Activated CD8-positive, alpha-beta memory T cell treated with anti-CD3 and anti-CD28 coated beads, Interleukin-2, amount 50 U/mL, for 4 hours (primary cell): ENCODE measurements at regions not wholly inside any gene's neighbourhood (a gene's known extent, or its start where the extent isn't known, plus 50 kb on each side); places are given as distances from the start of the nearest gene placed in this dataset.
A peak's percentile ranks its signal among the peaks of the same experiment; 100 is the strongest.
"Not testable (repeated sequence)": the region's sequence is repeated elsewhere in the genome, so short reads cannot be mapped to it uniquely, and the experiment has no call there.

Experiments used
- DNase-seq: peaks from one replicate; pipeline ENCODE4 v3.0.0-alpha.2; 2020

DNA sequence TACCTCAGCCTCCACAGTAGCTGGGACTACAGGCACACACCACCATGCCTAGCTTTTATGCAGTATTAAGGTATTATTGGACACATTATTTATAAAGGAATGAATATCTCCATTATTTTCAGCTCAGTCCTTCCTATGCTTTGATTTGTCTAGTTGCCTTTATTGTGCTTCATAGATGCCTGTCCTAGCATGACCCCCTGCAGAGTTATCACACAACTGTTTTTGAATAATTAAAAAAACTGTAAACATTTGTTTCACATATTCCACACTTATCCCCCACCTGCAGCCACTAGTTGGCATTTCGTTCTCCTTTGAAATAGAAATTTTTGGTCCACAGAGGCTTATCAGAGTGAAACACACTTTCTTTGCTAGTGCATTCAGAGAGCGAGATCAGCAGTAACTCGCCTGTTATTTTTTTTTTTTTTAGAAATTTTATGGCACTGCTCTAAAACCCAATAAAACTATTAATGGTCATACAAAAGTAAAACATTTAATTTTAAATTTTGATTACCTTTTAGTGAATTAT is 151.8 kb upstream of the RASA1 start:
- DNase-seq = no peak

DNA sequence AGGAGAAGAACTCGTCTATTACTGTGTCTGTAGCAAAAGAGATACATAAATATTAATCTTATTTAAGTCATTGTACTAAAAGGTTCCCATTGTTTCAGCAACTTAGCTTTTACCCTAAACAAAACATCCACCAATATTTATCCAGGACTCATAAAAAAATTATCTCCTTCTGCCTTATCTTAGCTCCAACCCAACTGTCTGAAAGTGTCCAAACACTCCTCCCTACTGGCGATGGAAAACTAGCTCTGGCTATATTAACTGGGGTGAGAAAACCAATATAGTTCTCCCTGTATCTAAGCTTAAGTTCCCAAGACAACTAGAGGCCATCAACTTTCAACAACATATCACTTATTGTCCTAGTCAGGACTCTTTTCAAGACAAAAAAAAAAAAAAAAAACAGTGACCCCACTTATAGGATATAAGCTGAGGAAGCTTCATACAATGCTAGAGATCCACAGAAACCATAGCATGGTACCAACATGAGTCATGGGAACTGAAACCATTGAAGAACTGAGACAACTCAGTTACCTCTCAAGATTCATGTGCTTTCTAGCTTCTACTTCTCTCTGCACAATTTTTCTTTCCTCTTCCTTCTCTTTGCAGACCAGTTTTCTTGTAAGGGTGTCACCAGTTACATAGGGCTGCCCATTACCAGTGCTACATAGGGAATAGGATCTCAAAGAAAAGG is 150.7 kb upstream of the RASA1 start:
- no peak for DNase-seq

DNA sequence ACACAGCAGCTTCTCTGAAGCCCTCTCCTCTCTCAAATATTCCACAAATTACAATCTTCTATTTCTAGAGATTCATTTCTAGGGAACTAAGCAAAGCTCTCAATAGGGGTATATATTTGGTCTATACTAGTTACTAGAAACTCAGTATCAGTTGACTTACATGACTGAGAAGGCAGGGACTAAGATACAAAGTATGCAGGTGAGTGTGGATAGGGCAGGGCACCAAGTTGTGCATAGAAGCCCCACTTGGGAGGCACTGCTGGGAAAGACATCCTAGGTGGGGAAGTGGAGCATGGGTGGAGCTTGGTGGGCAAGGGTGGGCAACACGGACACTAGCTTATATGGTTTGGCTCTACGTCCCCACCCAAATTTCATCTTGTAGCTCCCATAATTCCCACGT is 148.1 kb upstream of the RASA1 start:
- DNase-seq = no peak

DNA sequence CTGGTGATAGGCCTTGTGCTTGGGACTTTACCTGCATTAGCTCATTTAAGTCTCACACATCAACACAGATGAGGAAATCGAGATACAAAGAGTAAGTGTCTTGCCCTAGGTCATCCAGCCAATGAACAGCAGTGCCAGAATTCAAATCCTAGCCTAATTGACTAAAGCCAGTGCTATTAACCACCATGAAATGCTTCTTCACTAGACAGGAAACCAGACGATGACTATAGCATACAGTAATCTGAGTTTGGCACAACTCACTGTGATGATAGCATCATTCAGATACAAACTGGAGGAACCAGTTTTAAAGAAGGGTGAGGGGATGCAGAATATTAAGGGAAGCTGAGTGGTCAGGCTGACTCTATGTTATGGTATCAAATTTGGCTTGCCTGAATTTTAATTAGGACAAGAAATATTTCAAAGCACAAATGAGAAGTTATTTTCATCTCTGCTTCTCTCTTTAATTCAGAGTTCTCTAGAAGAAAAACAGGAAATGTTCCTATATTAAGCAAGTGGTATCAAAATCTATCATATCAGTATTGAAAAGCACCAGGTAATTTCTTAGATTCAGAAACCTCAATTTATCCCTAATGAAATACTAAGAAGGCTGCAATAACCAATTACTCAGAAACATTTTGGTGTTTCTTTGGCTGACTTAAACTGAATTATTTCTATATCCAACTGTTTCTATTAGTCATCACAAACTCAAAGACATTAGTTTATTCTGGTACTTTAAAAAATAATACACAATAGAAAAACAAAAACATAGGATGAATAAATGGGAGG is 147.0 kb upstream of the RASA1 start:
- DNase-seq = no peak

DNA sequence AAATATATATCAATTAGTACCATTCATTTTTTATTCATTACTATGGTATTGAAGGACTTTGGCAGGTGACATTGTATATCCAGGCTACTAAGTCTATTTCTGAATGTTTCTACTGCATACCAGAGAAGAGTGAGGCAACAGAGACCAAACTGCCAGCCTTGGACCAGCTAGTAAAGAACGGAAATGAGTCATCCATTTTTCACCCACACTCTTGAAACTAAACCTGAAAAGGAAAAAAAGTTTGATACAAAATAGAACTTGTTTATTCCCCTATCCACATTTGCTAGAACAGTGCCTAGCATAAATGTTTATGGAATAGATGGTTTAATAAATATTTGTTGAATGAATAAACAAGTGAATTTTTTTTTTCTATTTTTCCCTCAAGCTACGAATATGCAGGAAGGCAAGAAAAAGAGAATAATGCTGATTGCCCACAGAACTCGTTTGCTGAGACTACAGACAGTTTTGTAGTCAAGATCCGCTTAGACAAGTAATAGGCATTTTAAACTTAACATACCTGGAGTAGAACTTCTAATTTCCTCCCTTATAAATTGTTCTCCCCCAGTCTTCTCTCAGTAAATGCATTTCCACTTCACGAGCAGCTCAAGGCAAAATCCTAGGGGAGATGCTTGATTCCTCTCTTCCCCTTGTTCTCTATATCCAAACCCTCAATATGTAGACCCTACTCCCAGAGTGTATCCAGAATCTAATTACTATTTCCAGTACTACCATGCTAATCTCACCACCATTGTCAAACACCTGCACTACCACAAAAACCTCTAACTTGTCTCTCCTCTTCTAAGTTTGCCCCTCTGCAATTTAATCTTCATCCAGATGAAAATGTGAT is 146.2 kb upstream of the RASA1 start:
- DNase-seq = peak; percentile 19

DNA sequence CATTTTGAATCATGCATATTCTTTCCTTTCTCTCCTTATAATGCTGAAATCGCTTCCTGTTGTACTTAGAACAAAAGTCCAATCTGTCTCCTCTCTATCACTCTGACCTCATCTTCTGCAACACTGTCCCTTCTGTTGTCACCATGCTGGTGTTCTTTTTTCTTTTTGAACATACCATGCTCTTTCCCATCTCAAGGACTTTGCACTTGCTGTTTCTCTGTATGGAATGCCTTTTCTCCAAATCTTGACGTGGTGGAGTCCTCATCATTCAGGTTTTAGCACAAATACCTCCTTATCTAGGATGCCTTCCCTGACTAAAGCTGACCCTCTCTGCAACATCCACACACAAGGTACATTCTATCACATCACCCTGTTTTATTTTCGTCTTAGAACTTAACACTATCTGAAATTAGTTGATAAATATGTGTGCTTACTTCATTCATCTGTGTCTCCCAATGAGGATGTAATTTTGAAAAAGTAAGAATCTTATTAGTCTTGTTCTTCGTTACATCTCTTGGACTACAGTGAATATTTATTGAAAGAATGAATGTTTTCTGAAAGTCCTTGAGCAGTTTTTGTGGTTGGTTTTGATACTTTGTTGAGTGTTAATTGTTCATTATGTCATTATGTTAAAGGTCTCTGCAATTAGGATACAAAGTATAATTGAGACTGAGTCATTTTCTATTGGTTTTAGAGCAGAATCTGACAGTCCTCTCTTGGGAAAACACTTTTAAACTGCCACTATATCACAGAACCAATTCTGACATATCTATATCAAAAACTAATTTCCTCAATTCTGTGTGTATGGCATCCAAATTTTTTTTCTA is 145.3 kb upstream of the RASA1 start:
- DNase-seq = no peak

DNA sequence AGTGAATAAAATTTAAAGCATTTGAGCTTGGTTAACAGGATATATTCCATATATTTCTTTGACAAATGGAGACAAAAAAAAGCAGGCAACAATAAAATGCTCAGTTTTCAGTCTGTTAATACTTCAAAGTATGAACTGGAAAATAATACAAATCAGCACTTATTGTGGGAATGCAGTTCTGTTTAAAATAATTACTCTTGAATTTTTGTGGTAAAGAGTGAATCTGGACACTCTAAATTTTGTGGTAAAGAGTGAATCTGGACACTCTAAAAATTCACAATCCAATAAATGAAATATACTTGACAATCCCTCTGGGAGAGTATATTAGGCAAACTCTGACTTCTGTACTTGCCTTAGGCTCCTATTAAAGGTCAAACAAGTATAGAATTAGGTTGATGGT is 141.9 kb upstream of the RASA1 start:
- no peak for DNase-seq

DNA sequence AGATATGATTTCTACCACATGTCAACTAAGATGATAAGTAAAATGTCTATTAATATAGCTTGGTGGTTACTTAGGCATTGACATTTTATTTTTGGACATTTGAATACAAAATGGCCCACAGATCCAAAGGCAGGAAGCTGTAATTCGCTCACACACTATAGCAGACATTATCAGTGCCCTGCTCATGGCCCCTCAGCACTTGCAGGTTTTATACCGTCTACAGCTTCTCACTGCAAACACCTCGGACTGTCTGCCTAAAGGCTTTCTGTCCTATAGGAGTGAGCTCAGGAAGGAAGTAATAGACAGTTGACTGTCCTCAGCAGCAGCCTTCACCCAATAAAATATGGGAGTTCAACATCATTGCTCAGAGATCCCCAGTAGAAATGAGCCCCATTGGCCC is 140.8 kb upstream of the RASA1 start:
- DNase-seq = no peak

DNA sequence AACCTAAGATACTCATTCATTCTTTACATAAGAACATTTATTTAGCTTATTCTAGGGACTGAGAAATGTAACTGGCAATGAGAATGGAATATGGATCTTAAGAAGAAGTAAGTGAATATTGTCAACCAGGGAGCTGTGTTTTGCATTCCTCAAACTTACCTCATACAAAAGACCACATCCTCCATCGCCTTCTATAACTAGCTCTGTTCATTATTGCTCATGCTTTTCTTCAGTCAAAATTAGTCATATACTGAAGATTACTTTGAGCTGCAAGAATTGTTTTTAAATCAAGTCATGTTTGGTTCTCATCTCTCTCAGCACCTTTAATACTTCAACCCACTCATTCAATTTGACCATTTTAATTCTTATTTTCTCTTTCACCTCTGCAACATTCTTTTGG is 140.3 kb upstream of the RASA1 start:
- no peak for DNase-seq

DNA sequence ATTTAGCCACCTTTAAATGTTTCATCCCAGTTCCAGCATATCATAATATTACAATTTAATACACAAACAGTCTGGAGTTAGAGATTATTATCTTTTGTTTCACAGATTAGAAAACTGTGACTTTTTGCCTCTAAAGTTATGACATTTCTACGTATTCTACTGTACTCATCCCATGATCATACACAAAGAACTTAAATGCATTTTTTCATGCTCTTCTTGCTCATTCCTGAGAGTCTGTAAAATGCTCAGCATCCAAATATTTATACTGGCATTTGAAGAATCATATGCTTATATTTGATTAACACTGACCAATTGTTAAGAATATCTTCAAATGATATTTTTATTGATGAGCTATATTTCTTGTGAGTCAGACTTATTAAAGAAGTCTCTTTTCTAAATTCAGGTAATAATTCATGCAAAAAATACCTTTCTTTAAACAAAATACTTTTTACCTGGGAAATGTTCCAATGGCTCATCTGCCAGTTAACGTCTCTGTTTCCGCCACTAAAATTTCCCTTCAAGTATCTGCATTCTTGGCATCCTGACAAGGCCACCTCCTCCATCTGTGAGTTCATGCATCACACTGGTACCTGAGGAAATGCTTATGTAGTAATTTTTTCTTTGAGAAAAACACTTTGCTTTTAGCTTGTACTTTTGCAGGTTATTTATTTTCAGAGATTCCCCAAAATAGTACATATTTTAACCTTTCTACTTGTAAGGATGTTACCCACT is 139.6 kb upstream of the RASA1 start:
- DNase-seq = no peak

DNA sequence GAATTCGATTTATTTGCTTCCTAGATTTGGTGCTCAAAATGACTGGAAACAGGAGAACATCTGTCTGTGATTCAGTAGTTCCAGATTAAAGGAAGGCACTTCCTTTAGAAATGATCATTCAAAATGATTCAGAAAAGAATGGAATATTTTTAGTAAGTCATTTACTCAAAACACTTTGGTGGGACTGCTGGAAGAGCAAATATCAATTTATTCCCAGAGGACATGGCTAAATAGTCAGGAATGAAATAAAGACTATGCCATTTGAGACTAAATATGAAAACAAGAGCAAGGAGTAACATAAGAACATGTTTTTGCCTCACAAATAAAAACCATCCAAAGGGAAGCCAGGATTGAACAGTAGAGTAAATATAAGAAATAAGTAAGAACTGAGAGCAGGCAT is 138.6 kb upstream of the RASA1 start:
- DNase-seq = no peak

DNA sequence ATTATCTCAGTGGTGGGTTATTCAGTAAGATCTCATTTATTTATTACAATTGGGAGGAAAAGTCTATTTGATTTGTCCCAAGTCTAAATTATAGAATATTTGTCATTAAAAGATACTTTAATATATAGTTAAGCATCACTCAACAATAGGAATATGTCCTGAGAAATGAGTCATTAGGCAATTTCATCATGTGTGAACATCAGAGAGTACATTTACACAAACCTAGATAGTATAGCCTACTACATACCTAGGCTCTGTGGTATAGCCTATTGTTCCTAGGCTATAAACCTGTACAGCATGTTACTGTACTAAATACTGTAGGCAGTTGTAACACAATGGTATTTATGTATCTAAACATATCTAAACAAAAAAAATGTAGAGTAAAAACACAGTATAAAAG is 135.0 kb upstream of the RASA1 start:
- DNase-seq = no peak

DNA sequence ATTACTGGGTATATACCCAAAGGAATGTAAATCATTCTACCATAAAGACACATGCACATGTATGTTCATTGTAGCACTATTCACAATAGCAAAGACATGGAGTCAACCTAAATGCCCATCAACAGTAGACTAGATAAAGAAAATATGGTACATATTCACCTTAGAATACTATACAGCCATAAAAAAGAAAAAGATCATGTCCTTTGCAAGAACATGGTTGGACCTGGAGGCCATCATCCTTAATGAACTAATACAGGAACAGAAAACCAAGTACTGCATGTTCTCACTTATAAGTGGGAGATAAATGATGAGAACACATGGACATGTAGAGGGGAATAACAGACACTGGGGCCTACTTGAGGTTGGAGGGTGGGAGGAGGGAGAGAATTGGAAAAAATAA is 133.2 kb upstream of the RASA1 start:
- DNase-seq = not testable (repeated sequence)

DNA sequence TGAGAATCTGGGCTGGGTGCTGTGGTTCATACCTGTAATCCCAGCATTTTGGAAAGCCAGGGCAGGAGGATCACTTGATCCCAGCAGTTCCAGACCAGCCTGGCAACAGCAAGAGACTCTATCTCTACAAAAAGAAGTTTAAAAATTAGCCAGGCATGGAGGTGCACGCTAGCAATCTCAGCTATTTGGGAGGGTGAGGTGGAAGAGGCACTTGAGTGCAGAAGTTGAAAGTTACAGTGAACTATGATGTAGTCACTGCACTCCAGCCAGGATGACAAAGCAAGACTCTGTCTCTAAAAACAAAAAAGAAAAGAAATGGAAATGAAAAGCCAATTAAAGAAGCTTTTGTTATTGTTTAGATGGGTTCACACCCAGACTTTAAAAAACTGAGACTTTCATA is 131.6 kb upstream of the RASA1 start:
- DNase-seq = no peak

DNA sequence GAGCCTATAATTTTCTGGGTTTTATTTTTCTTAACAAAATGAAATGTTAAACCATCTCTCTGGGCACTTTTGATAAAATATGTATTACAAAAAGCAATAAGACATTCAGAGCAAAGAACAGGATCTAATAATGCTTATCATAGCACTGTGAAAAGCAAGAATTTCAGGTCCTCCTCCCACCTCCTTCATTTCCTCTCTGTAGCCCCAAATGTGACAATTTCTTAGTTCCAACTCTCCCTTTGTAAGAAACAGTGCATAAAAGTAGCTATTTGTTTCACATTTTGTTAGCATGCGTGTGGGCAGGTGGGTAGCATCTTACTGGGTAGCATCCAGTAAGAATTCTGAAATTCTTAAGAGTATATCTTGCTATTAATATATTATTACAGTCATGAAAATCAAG is 130.9 kb upstream of the RASA1 start:
- no peak for DNase-seq

DNA sequence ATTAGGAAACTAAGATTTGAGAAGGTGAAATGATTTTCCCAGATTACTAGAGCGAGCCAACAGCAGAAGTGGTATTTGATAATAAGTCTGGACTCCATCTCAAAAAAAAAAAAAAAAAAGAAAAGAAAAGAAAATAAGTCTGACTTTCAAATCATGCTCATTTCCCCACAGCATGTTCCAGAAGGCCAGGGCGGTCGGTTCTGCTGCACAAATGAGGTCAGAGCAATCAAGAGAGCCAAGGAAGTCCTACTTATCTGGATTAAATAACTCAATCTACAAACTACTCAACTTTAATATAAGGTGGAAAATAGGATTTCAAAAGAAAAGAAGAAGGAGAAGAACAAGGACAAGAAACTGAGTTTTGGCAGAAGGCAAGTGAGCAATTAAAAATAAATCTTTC is 130.4 kb upstream of the RASA1 start:
- no peak for DNase-seq

DNA sequence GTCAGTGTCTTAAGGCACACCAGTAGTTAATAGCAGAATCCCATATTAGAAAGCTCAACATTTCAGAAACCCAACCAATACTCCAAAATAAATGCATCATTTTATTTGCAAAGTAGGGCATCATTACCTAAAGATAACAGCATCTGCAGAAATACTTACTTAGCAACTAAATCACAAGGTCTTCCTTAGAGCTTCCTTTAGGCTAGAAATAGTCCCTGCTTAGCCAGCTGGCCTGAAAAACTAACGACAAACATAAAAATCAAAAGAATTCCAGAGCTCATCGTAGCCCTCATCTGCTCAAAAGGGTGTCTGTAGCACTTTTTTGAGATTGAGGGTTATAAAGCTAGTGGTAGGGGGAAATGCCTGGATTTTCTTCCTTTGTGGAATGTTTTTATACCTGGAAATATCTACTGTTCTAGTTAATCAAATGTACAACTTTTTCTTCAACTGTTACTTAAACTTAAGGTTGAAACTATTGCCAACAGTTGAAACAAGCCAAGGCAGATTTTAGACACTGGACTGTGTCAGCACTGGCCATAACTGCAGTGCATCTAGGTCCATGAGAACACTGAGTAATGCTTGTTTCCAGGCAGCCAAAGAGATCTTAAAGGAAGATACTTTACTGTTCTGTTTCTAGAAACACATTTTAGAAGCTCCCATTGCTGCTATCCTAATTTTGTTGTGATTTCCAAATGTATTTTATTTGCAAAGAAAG is 129.4 kb upstream of the RASA1 start:
- no peak for DNase-seq

DNA sequence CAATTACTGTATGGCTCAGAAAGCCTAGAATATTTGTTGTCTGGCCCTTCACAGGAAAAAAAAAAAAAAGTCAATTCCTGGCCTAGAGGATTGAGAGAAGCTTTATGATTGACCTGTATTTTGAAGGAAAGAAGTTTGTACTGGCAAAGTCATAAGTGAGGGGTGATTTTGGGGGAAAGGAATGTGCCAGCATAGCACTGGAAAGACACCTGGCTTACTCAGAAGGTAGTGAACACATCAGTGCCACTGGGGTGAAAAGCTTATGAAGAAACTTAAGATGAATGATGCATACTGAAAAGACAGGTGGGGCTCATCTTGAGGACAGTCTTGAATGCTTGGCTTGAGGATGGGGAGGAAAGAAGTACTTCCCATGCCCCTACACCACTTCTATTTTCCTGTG is 127.9 kb upstream of the RASA1 start:
- no peak for DNase-seq

DNA sequence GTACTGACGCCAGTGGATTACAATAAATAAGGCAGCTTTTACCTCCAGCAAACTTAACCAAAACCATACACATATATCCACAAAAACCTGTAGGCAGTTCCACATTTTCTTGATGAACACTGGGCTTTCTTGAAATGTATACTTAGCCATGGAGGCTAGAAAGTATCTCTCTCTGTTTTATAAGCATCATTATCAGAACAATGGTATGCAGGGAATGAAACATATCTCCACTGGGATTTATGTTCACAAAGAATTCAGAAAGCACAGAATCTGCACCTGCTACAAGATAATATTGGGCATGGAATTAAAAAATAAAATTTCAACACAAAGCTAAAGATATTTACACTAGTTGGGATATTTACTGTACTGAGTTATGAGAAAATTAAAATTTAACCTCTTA is 126.1 kb upstream of the RASA1 start:
- no peak for DNase-seq

DNA sequence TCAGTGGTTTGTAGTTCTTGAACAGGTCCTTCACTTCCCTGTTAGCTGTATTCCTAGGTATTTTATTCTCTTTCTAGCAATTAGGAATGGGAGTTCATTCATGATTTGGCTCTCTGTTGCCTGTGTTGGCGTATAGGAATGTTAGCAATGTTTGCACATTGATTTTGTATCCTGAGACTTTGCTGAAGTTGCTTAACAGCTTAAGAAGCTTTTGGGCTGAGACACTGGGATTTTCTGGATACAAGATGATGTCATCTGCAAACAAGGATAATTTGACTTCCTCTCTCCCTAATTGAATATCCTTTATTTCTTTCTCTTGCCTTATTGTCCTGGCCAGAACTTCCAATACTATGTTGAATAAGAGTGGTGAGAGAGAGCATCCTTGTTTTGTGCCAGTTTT is 121.8 kb upstream of the RASA1 start:
- not testable (repeated sequence) for DNase-seq

DNA sequence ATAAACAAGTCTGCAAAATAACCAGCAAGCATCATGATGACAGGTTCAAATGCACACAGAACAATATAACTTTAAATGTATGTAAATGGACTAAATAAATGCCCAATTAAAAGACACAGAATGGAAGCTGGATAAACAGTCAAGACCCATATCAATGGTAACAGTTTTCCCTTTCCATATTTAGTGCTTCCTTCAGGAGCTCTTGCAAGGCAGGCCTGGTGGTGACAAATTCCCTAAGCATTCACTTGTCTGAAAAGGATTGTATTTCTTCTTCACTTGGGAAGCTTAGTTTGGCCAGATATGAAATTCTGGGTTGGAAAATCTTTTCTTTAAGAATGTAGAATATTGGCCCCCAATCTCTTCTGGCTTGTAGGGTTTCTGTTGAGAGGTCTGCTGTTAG is 120.2 kb upstream of the RASA1 start:
- no peak for DNase-seq
